GM11168 (cell line): ENCODE measurements at regions not wholly inside any gene's neighbourhood (a gene's known extent, or its start where the extent isn't known, plus 50 kb on each side); places are given as distances from the start of the nearest gene placed in this dataset.
"Not testable (repeated sequence)": the region's sequence is repeated elsewhere in the genome, so short reads cannot be mapped to it uniquely, and the experiment has no call there.

ENCODE experiments used
- in situ Hi-C: fragments of 300-500 bp; cut with MboI; formaldehyde crosslinking; loops from one replicate; pipeline ENCODE4 v1.12.0; 2022; ENCODE audit warnings: low sequenced_read_pairs; ENCODE audit not compliant: unreplicated experiment

DNA sequence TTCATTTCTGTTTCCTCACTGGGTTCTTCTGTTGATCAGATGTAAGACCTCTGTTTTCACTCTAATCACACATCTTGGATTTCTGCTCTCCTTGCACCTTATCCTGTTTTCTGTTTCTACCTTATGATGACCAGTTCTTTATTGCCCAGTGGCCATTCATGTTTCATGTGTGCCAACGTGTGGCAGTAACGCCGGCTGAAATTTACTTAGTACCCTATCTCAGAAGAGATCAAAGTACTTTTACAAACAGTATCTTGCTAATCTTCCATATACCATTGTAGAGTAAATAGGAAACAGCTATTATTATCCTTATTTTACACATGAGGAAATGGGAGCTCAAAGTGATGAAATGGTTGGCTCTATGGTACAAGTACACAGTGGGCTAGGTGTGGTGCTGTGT lies 74.0 kb downstream of the GATA3 start:
- in situ Hi-C loops: no loop called here

DNA sequence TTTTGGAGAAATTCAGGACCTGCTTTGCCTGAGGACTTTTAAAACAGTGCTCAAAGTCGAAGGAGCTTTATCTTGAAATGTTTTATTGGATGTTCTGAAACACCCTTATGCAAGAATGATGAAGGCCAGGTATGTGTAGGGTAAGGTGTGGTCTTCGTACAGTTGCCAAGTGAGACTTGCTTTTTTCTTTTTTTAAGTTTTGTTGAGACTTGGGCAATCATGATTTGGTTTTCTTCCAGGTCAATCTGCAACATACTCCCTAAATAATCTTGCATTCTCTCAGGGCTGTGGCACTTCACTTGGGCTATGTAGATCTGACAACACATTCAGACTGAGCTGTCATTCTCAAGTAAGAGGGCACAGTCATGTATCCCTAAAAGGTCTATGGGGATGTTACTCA lies 75.0 kb downstream of the GATA3 start:
- in situ Hi-C loops: no loop called here

DNA sequence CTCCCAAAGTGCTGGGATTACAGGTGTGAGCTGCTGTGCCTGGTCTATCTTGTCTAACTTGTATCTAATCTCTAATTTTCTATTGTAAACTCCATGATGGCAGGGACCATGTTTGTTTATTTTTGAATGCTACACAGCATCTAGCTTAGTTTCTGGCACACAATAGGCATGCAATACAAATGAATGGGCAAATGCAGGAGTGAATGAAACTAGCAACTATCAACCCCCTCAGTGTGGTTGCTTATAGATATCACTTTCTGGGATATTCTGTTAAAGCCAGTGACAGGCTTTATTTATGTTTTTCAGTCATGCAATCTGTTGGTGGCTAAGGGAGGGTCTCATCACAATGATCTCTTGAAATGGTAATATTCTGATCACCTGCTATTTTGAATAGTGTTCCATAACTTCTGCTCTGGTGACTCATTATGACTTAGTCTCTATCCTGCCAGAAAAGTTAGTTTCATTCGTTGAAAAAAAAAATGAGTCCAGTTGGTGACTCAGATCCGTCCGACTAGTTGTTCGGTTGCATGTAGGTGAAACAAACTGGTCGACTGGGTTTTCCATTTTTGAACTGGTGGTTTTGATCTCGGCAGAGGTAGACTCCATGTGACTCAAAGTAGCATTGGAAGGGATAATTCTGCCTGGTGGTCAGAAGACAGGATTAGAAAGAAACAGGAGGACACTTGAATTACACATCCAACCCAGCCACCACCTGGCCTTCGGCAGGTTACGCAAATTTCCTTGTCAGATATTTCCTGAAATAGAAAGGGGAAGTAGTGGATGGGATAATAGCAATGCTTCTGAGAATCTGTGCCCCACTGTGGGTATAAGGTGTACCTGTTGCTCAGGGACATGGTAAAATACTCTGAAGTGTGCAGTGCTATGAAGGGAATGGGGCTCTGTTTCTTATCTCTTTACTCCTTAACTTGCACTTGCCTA lies 76.8 kb downstream of the GATA3 start:
- in situ Hi-C loops: no loop called here

DNA sequence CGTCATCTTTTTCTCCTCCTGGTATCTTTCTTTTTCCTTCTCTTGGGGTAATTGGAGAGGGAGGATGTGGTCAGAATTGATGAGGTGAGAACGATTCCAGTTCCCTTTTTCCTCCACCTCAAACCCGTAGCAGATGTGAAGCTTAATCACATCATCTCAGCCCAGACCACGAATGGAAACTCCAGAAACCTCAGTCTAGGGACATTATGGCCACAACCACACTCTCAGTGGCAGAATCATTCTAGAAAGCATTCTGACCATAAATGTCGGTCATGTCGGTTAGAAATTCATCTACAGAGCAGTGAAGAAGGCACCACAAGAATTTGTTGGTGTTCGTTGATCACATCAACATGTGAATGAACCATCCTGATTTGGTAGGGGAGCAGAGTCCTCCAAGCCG lies 78.7 kb downstream of the GATA3 start:
- in situ Hi-C loops: no loop called here

DNA sequence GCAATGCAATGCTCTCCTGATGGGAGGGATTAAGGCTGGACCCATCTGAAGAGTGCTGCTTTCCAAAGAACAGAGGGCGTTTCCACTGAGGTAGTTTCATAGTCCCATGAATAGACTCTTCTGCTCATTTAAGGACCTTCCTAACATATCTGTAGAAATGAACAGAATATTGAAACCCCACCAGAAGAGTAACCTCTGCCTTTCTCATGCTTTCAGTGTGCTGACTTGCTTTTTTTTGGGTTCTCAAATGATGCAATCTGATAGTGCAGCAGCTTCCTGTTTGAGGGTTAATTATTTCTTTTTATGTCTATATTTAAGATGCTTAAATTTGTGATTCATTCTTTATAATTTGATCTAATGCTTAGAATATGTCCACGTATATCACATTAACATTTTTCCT lies 82.2 kb downstream of the GATA3 start:
- in situ Hi-C loops: no loop called here

DNA sequence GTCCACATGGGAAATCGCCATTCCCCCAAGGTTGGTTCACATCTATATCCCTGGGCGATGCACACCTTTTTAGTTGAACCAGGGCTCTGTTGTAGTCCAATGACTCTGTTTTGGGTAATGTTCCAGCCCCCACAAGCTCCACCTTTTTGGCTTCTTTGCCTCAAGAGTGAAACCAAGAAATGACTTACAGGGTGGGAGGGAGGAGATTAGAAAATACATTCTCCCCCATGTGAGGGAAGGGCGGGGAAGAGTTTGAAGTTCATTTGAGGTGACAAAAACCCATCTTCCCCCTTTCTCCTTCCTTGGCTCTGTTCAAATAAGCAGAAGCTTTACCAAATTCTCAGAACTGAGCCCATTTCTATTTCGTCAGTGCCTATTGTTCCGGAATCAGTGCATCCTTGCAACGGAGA lies 82.8 kb downstream of the GATA3 start:
- in situ Hi-C loops: no loop called here

- in situ Hi-C loops: no loop called here
These were observed 83.2 kb downstream of the GATA3 start for GRCh38 chr10:8137726-8138125.

DNA sequence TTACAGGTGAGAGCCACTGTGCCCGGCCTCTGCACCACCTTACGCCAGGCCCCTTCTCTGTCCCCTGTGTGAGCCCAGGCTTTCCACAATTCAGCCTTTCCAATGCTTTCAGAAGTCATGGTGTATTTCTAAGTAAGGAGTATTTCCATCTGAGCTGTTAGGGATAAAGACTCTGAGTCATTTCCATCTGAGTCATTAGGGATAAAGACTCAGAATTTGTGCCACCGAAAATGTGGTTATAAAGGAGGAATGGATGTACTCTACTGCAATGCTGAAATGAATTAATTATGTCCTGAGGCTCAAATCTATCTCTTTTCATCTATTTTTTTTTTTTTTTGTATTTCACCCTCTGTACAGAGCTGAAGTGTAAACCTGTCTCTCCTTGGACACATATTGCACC lies 84.0 kb downstream of the GATA3 start:
- in situ Hi-C loops: no loop called here

DNA sequence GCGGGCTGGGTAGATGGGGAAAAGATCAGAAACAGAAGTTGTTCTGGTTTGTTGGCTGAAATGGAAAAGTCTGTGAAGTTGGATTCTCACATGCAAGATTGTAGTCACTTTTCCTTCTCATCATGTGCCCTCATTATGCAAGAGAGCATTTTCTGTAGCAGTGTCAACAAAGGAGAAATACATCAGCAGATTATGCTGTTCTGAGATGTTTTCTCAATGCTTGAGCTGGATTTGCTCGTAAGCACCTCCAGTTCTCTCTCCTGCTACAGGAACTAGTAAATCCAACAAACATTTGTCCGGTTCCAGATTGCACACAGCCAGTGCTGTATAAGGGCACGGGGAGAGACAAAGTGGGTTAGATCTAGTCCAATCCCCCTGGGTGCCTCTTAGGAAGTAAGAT lies 90.0 kb downstream of the GATA3 start:
- in situ Hi-C loops: no loop called here

GRCh38 chr10:8146650-8147049 lies 92.2 kb downstream of the GATA3 start:
- in situ Hi-C loops: no loop called here

- in situ Hi-C loops: no loop called here
These were observed 95.5 kb downstream of the GATA3 start for GRCh38 chr10:8149991-8150390.

DNA sequence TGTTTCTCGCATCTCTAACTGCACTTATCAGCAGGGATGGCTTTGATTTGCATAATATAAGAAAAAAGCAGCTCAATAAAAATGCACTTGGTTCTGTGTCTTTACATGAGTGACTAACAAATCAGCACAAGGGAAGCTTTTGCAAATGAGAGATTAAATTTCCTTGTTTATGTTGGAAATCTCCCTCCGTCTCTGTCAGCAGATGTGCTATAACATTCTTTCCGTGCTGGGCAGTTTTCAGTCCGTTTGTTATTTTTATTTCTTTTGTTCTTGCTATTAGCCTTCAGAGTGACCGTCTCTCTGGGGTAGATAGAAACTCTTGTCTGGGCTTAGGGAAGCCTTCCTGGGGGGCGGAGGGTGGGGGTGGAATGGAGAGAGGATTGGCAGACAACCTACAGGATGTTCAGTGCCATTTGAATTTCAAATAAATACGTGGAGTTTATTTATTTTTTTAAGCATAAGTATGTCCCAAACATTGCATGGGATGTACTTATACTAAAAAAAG lies 96.0 kb downstream of the GATA3 start:
- in situ Hi-C loops: no loop called here

- in situ Hi-C loops: no loop called here
These were observed 96.6 kb downstream of the GATA3 start for GRCh38 chr10:8151086-8151485.

GRCh38 chr10:8156918-8157317 lies 102.4 kb downstream of the GATA3 start:
- in situ Hi-C loops: no loop called here

DNA sequence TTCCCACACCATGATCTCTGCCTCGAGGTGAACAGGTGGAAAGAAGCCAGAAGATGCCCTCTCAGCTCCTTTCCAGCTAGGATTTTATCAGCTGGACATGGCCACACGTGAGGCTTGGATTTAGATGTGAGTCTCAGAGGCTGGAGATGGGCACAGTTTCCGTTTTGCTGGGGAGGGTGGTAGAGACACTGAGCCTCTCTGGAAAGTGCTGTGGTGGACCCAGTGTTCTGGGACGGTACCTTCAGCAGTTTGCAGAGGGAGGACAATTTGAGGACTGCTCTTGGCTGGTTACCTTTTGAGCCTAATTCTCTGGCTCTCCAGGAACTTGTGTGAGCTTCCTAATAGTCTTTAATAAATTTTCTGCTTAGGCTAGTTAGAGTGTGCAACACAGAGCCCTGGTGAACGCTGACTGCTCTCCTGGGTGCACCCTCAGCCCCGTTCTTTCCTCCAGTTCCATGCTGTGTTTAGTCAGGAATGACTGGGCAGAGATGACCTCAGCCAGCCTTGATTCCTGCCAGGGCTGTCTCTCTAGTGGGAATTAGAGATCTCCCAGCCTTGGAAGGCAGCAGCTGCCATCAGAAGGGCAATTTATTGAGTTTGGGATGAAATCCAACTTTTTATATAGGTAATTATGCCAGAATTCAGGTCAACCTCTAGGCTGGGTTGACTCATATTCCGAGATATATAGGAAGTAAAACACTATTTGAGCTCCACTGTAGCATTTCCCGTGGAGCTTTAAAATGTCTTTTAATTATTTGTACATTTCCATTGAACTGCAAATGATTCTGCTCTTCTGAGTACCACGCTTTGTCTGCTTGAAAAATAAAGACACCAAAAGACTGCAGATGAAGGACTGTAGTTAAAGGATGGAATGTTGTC lies 103.9 kb downstream of the GATA3 start:
- in situ Hi-C loops: no loop called here

DNA sequence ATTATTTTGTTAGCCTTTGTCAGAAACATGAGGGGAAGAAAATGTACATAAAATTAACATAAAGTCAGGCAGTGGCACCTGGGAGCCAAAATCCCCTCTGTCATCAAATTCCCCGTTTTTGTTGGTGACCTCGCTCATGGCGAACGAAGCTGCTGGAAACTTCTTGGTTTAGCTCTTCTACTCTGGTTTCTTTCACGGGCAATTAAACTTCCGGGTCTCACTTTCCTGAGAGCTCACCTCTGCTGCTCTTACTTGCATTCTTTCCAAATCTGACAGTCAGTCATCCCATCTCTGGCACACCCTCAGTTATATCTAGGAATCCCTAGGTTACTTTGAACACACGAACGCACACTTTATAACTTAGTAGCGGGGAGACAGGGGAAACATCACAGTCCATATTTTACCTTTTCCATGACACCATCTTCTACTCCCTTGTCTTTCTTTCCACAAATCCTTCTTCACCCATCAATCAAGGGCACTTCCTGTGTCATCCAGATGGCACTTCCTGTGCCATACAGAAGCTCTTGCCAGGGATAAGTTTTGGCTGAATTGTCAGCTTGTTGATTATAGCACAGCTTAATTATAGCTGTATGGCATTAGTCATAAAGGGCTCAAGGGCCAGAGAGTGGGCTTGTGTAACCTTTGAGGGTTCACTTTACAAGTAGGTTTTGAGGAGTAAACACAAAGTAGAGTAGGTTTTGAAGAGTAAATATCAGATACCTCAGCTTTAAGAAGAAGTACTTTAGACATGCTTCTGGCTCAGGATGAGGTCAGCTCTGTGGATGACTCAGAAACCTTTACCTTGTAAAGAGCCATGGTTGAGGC lies 105.1 kb downstream of the GATA3 start:
- in situ Hi-C loops: no loop called here

DNA sequence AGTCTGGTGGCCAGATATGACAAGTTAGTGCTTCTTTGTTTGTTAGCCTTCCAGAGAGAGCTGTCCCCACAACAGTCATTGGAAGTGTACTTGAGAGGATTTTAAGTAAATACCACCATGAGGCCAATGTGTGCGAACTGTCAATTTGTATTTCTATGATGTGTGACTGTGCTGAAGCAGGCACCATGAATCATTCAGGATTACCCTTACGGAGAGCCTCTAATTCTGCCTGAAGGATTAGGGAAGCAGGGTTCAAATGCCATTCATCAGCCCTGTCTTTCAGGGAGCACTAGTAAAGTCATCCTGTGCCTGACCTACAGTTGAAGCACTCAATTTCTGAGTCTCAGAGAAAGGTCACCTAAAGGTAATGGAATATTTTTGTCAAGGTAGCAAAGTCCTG lies 109.3 kb downstream of the GATA3 start:
- in situ Hi-C loops: no loop called here

- in situ Hi-C loops: not testable (repeated sequence)
These were observed 110.2 kb downstream of the GATA3 start for GRCh38 chr10:8164640-8165039.

GRCh38 chr10:8168836-8169235 lies 114.3 kb downstream of the GATA3 start:
- in situ Hi-C loops: no loop called here

DNA sequence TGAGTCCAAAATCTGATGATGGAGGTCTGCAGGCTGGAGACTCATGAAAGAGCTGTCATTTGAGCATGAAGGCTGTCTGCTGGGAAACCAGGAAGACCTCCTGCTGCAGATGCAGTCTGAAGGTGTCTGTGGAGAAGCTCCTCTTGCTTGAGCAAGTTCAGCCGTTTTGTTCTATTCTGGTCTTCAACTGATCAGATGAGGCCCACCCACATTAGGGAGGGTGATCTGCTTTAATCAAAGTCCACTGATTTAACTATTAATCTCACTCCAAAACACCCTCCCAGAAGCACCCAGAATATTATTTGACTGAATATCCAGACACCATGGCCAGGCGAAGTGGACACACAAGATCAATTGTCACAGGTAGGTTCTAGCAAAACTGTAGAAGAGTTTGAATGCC lies 116.5 kb downstream of the GATA3 start:
- in situ Hi-C loops: no loop called here
